Glomerular visceral epithelial cell (primary cell): ENCODE measurements at regions not wholly inside any gene's neighbourhood (a gene's known extent, or its start where the extent isn't known, plus 50 kb on each side); places are given as distances from the start of the nearest gene placed in this dataset.

Experiments used
- DNase-seq: peaks from one replicate; pipeline ENCODE4 v3.0.0-alpha.2; 2016; ENCODE audit errors: extremely low spot score

DNA sequence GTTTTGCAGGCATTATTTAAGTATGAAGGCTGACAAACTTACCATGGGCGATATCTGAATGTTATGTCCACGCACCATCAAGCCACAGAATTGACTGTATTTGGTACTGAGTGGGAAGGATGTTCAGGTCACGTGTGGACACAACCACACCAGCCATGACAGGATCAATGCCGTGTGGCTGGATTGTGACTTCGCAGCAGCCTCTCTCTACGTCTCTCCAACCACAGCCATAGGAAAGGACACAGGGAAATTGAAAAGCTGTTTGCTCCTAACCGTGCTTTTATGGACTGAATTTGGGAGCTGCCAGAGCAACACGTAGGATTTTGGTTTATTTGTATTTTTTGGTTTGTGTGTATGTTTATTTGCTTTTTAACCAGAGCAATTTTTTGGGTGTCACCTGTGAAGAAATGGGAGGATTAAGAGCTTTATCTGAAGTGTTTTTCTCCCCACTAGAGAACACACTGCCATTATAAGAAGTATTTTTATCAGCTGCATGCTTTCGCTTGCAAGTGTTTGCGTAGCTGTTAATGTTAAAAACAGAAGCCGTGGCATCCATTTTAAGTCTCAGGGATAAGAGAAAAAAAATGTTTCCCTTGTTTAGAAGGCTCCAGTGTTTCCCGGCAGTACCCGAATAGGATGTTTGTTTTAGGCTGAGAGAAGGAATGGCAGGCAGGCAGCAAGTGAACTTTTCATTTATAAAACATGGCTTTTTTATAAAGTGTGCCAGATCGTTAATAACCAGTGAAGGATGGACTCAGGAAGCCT lies 401.1 kb upstream of the NFE2L3 start:
- no peak for DNase-seq

GRCh38 chr7:25752154-25752553 lies 399.8 kb upstream of the NFE2L3 start:
- no peak for DNase-seq

GRCh38 chr7:25752967-25753791 lies 398.8 kb upstream of the NFE2L3 start:
- DNase-seq, result no peak

DNA sequence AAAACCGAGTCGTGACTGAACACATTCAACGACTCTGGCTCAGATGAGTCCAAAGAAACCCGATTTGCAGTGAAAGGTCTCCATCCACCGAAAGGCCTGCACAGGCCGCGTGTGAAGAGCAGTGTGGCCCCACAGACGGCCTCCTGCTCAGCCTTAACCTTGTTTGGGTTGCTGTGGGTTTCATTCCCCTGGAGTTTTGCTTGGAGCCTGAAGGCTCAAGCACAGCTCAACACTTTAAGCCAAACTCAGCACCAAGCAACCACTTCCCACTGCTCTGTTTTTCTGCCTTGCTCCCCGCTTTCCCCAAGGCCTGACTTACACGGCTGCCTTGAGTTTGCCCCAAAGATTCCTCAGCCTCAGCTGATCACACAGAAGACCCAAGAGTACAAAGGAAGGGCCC lies 398.2 kb upstream of the NFE2L3 start:
- DNase-seq, result no peak

GRCh38 chr7:25754333-25754732 lies 397.7 kb upstream of the NFE2L3 start:
- no peak for DNase-seq

DNA sequence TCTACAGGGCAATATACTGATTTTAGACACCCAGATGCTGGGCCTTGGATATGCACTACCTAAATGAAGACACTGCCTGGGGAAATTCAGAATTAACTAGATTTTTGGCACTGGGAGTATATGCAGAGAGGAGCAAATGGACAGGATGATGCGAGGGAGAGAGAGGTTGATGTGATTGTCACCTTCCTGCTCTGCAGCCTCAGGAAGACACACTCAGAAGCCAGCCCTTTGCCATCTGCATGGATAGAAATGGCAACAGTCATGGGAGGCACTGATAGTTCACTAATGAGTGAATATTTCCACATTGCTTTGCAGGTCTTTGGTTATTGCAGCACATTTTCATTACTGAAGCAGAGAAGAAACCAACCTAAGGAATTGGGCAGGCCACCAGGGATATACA lies 397.2 kb upstream of the NFE2L3 start:
- DNase-seq, result no peak

DNA sequence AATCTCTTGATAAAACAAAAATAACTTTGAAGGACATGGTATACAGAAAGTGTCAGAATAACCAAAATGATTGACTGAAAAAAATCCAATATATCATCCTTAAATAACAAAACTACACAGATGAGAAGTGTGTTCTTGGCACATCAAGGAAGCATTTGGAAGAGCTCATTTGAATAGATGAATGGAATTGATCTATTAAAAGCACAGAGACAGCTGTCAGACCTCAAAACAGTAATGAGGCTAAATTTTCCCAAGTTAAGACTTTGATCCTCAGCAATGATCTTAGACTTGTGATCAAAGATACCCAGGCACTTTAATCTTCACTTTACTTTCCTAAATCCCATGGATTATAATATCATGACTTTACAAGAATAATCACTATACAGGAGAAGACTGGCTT lies 395.4 kb upstream of the NFE2L3 start:
- DNase-seq, result no peak

GRCh38 chr7:25758559-25758958 lies 393.4 kb upstream of the NFE2L3 start:
- DNase-seq, result no peak

DNA sequence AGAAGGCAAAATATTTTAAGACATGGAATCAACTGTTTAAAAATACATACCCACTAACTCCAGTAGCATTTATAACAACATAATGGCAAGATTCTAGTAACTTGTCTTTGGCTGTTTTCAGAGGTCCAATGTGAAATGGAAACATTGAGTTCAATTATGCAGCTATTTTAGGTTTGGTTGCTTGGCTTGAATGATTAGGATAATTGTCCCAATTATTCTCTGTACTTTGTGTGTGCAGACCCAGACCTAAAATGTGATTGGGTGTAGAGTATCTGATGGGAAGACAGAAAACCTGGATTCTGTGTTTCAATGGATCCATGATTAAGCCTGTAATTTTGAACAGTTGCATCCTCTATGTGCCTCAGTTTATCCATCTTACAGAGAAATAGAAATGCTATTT lies 392.7 kb upstream of the NFE2L3 start:
- no peak for DNase-seq

GRCh38 chr7:25759748-25760147 lies 392.2 kb upstream of the NFE2L3 start:
- no peak for DNase-seq

DNA sequence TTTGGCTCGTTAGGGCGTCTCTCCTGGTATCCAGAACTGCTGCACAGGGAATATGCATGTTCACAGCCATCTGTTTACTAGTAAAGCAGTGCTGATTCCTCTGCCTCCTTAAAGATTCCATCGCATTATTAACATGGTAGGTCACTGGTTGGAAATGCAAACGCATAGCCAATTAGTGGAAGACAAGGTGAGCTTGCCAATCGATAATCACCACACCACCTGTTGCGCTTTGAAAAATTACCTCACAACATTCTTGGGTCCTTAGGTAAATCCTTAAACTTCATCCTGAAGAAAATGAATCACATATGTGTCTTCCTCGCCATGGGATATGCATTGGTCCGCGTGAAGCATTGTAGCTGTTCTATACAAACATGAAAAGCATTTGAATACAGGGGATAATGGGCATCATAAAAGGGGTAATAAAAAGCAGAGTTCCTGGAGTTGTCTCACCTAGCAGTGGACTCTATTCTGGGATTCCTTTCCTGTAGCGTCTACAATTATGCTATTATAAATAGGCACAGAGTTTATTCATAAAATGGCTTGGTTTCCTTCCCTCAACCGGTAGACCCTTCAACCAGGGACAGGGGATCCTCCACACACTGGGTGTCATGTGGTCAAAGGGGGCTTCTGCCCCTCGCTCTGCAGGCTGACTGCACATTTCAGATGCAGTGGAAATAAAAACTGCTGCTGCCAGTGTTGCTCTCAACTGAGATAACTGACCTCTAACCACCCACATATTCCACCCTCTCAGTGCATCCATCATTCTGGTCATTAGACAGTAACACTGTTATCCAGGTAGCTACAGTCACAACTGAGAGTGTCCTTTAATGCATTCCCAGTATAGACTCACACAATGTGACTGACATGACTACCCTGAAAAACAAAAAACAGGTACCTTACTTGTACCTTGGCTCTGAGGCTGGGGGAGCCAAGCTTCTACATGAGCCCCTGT lies 389.2 kb upstream of the NFE2L3 start:
- no peak for DNase-seq

GRCh38 chr7:25763463-25763860 lies 388.5 kb upstream of the NFE2L3 start:
- DNase-seq, result no peak

DNA sequence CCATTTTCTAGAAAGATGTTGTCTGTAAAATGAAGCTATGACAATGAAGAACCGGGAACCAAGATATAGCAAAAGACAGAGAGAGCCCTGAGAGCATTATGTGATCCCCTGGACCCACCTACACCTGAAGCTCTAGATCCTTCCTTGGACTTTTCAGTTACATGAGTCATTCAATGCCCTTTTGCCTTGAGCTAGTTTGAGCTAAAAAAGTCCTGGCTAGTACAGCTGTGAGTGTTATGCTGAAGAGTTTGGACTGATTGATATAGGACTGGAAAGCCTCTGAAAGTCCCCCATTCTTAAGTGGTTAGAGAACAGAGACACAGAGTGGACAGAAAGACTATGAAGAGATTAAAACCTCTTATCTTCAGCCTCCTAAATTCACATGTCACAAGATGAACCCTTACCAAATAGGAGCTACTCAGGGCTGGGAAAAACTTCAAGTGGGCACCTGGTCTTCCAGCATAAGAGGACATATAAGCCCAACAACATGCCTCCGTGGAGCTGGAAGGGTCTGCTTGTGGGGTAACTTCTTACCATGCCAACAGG lies 386.8 kb upstream of the NFE2L3 start:
- DNase-seq, result no peak

GRCh38 chr7:25770235-25770634 lies 381.8 kb upstream of the NFE2L3 start:
- DNase-seq, result no peak

DNA sequence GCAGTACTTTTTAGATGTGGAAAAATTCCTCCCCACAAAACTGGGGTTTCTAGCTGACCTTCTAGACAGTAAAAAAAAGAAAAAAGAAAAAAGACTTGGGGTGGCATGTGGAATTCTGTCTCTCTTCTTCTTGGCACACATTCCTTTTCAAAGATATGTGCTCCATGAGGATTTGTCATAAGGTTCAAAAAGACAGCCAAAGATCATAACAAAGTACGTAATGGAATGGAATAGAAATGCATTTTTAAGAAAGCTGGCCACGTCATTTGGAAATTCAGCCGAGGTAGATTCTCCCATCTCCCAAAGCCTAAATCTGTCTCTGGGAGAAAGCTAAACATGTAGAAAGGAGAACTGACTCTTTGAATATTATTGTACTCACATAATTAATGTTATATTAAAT lies 381.3 kb upstream of the NFE2L3 start:
- no peak for DNase-seq

- DNase-seq, result no peak
Measured at GRCh38 chr7:25771491-25771890, 380.5 kb upstream of the NFE2L3 start.

- DNase-seq, result no peak
Measured at GRCh38 chr7:25772802-25773201, 379.2 kb upstream of the NFE2L3 start.

- no peak for DNase-seq
Measured at GRCh38 chr7:25774675-25775074, 377.3 kb upstream of the NFE2L3 start.

GRCh38 chr7:25775570-25775969 lies 376.4 kb upstream of the NFE2L3 start:
- DNase-seq, result no peak

- no peak for DNase-seq
Measured at GRCh38 chr7:25775999-25776743, 375.8 kb upstream of the NFE2L3 start.

DNA sequence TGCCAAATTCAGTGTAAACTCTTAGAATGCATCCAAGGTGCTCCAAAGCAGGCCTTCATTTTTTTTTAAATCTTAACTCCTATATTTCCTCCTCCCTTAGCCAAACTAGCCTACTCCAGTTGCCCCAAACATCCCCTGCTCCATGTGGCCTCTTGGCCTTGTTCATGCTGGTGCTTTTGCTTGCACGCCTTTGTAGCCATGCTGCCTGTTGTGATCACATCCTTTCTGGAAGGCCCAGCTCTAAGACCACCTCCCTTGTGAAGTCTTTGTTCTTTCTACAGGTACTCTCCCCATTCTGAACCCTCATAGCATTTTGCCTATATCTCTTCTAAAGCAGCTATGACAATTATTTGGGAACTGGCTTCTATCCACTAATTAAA lies 375.3 kb upstream of the NFE2L3 start:
- DNase-seq, result no peak
